ENCODE measurements at regions not wholly inside any gene's neighbourhood (a gene's known extent, or its start where the extent isn't known, plus 50 kb on each side); places are given as distances from the start of the nearest gene placed in this dataset.

- no peaks in the 10 kb centered on the region for H3K9me3 ChIP-seq (ENCODE audit: control insufficient read depth in 2 of 2, insufficient read depth in 1 of 2, low read length in 1 of 2)
- no peak for DNase-seq (ENCODE audit: low read depth in 6 of 9, low spot score in 9 of 9)
- peaks cover 3 to 7% of the 10 kb centered on the region in 2 donors for H3K4me1 ChIP-seq (ENCODE audit: control insufficient read depth in 2 of 2, insufficient read depth in 2 of 2, low read length in 2 of 2)
- H3K36me3 ChIP-seq (ENCODE audit: control insufficient read depth in 2 of 2, insufficient read depth in 2 of 2, low read length in 1 of 2) = no peaks in the 10 kb centered on the region
- no peak overlapping the region for H3K27ac ChIP-seq (ENCODE audit: low read depth in 1 of 2, low read length in 1 of 2)
- 88% methylated on average over 11 of the region's 11 CpGs for WGBS
- H3K4me3 ChIP-seq (ENCODE audit: low read length in 2 of 2) = no peak overlapping the region
- H3K27me3 ChIP-seq (ENCODE audit: control insufficient read depth in 2 of 2, insufficient read depth in 1 of 2, low read length in 1 of 2) = no peaks in the 10 kb centered on the region
Measured at GRCh38 chr5:36444582-36445418, 143.1 kb upstream of the RANBP3L start.

DNA sequence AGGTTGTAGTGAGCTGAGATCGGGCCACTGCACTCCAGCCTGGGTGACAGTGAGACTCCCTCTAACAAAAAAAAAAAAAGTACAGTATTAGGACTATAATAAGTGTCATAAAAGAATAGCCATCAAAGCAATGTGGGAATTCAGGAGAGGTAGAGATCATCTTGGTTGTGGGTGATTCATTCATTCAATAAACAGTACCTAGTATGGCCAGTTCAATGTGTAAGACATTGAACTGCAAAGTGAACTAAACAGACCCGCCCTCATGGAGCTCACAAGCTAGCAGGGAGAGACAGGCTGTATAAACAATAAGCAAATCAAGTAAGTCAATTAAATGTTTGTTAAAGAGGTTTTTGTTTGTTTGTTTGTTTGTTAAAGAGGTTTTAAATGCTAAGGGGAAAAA, 146.1 kb upstream of the RANBP3L start:
- Histone ChIP-seq H3K36me3 (ENCODE audit: control insufficient read depth in 2 of 2, insufficient read depth in 2 of 2, low read length in 1 of 2) (no peaks in the 10 kb centered on the region), H3K4me1 (ENCODE audit: control insufficient read depth in 2 of 2, insufficient read depth in 2 of 2, low read length in 2 of 2) (peaks cover 0 to 2% of the 10 kb centered on the region in 2 donors), H3K27me3 (ENCODE audit: control insufficient read depth in 2 of 2, insufficient read depth in 1 of 2, low read length in 1 of 2) (no peaks in the 10 kb centered on the region), H3K9me3 (ENCODE audit: control insufficient read depth in 2 of 2, insufficient read depth in 1 of 2, low read length in 1 of 2) (no peaks in the 10 kb centered on the region), H3K4me3 (ENCODE audit: low read length in 2 of 2) (no peak overlapping the region), H3K27ac (ENCODE audit: low read depth in 1 of 2, low read length in 1 of 2) (no peak overlapping the region)
- WGBS = 97% methylated on average over 2 of the region's 2 CpGs
- DNase-seq (ENCODE audit: low read depth in 6 of 9, low spot score in 9 of 9) = no peak

DNA sequence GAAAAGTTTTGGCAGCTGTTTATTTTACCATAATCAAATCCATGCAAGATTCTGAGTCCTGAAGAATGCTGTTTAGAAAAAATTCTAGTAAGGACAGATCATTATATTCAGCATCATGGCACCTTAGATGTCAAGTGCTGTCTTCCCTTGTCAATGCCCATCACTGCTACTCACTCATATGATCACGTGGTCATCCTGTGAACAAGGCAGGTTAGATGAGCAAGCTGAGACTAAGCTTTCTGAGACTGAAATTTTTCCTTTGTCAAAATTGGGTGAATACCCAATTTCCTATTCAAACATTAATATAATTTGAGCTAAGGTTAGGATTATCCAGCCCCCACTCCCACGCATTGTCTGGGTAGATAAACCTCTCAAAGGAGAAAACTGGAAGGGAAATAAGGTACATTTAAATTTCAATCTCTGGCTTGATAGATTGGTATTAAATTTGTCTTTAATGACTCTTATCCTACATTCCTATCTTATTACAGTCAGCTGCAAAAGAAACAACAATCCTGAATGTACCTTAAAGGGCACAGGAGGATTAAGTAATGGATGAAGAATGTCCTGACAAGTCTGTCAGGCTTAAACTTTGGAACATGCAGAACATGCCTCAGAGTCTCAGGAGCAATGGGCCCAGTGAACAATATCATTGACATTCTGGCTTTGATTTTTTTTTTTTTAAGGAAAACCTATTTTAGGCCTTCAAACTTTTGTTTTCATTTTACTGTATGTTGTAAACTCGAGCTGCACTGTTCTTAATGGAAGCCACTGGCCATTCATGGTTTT, 148.7 kb upstream of the RANBP3L start:
- Histone ChIP-seq H3K27ac (ENCODE audit: low read depth in 1 of 2, low read length in 1 of 2) (no peak overlapping the region), H3K4me3 (ENCODE audit: low read length in 2 of 2) (no peak overlapping the region), H3K9me3 (ENCODE audit: control insufficient read depth in 2 of 2, insufficient read depth in 1 of 2, low read length in 1 of 2) (no peaks in the 10 kb centered on the region), H3K27me3 (ENCODE audit: control insufficient read depth in 2 of 2, insufficient read depth in 1 of 2, low read length in 1 of 2) (no peaks in the 10 kb centered on the region), H3K4me1 (ENCODE audit: control insufficient read depth in 2 of 2, insufficient read depth in 2 of 2, low read length in 2 of 2) (no peaks in the 10 kb centered on the region), H3K36me3 (ENCODE audit: control insufficient read depth in 2 of 2, insufficient read depth in 2 of 2, low read length in 1 of 2) (no peaks in the 10 kb centered on the region)
- WGBS = 90% methylated on average over 3 of the region's 3 CpGs
- DNase-seq (ENCODE audit: low read depth in 6 of 9, low spot score in 9 of 9) = no peak

DNA sequence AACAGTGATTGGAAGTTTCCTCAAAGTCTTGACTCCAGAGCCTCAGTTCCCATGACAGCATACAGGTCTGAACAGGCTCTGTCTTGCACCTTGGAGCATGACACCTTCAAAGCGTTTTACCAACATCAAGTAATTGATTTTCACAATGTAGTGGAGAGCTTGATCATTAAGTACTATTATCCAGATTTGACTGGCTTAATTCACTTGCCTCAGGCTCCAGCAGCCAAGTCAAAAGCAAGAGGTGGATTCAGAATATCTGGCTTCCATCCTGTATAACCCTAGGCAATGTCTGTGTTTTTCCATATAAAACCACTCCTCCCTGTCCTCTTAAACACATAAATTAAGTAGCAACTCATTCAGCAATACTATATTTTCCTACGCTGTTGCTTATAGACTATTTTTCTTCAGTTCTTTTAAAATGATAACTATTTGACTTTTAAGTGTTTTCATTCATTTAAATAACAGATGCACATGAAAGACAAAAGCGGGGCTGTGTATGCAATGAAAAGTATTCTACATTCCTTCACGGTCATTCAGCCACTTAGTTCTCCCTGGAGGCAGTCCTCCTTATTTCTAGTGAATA, 150.8 kb upstream of the RANBP3L start:
- Histone ChIP-seq H3K4me3 (ENCODE audit: low read length in 2 of 2) (no peak overlapping the region), H3K36me3 (ENCODE audit: control insufficient read depth in 2 of 2, insufficient read depth in 2 of 2, low read length in 1 of 2) (no peaks in the 10 kb centered on the region), H3K4me1 (ENCODE audit: control insufficient read depth in 2 of 2, insufficient read depth in 2 of 2, low read length in 2 of 2) (no peaks in the 10 kb centered on the region), H3K9me3 (ENCODE audit: control insufficient read depth in 2 of 2, insufficient read depth in 1 of 2, low read length in 1 of 2) (no peaks in the 10 kb centered on the region), H3K27me3 (ENCODE audit: control insufficient read depth in 2 of 2, insufficient read depth in 1 of 2, low read length in 1 of 2) (no peaks in the 10 kb centered on the region), H3K27ac (ENCODE audit: low read depth in 1 of 2, low read length in 1 of 2) (no peak overlapping the region)
- WGBS = 95% methylated on average over 4 of the region's 4 CpGs
- no peak for DNase-seq (ENCODE audit: low read depth in 6 of 9, low spot score in 9 of 9)

- peaks cover 2 to 3% of the 10 kb centered on the region in 2 donors for H3K4me1 ChIP-seq (ENCODE audit: control insufficient read depth in 2 of 2, insufficient read depth in 2 of 2, low read length in 2 of 2)
- DNase-seq (ENCODE audit: low read depth in 6 of 9, low spot score in 9 of 9) = no peak
- 95% methylated on average over 3 of the region's 3 CpGs for WGBS
- no peaks in the 10 kb centered on the region for H3K36me3 ChIP-seq (ENCODE audit: control insufficient read depth in 2 of 2, insufficient read depth in 2 of 2, low read length in 1 of 2)
- no peak overlapping the region for H3K27ac ChIP-seq (ENCODE audit: low read depth in 1 of 2, low read length in 1 of 2)
- no peaks in the 10 kb centered on the region for H3K9me3 ChIP-seq (ENCODE audit: control insufficient read depth in 2 of 2, insufficient read depth in 1 of 2, low read length in 1 of 2)
- H3K27me3 ChIP-seq (ENCODE audit: control insufficient read depth in 2 of 2, insufficient read depth in 1 of 2, low read length in 1 of 2) = no peaks in the 10 kb centered on the region
- H3K4me3 ChIP-seq (ENCODE audit: low read length in 2 of 2) = no peak overlapping the region
Measured at GRCh38 chr5:36457511-36458270, 148.7 kb upstream of the SLC1A3 start.

DNA sequence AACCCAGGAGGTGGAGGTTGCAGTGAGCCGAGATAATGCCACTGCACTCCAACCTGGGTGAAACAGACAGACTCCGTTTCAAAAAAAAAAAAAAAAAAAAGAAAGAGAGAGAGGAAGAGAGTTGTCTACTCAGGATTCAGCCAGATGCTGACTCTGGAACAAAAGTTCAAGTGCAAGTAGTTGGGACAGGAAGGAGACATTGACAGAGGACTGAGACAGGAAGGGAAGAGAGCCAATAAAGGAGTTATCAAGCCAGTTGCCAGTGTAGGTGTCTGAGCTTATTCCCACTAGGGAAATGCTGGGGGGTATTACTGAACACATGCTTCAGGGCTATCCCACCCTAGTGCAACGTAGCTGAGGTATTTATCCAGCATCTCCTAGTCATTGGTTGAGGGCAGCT, 147.7 kb upstream of the SLC1A3 start:
- Histone ChIP-seq H3K27me3 (ENCODE audit: control insufficient read depth in 2 of 2, insufficient read depth in 1 of 2, low read length in 1 of 2) (no peaks in the 10 kb centered on the region), H3K27ac (ENCODE audit: low read depth in 1 of 2, low read length in 1 of 2) (no peak overlapping the region), H3K4me1 (ENCODE audit: control insufficient read depth in 2 of 2, insufficient read depth in 2 of 2, low read length in 2 of 2) (peaks cover 3 to 5% of the 10 kb centered on the region in 2 donors), H3K4me3 (ENCODE audit: low read length in 2 of 2) (no peak overlapping the region), H3K9me3 (ENCODE audit: control insufficient read depth in 2 of 2, insufficient read depth in 1 of 2, low read length in 1 of 2) (no peaks in the 10 kb centered on the region), H3K36me3 (ENCODE audit: control insufficient read depth in 2 of 2, insufficient read depth in 2 of 2, low read length in 1 of 2) (no peaks in the 10 kb centered on the region)
- DNase-seq (ENCODE audit: low read depth in 6 of 9, low spot score in 9 of 9) = no peak
- WGBS = 79% methylated on average over 3 of the region's 3 CpGs

- Histone ChIP-seq H3K27ac (ENCODE audit: low read depth in 1 of 2, low read length in 1 of 2) (no peak overlapping the region), H3K4me3 (ENCODE audit: low read length in 2 of 2) (no peak overlapping the region), H3K27me3 (ENCODE audit: control insufficient read depth in 2 of 2, insufficient read depth in 1 of 2, low read length in 1 of 2) (no peaks in the 10 kb centered on the region), H3K36me3 (ENCODE audit: control insufficient read depth in 2 of 2, insufficient read depth in 2 of 2, low read length in 1 of 2) (no peaks in the 10 kb centered on the region), H3K4me1 (ENCODE audit: control insufficient read depth in 2 of 2, insufficient read depth in 2 of 2, low read length in 2 of 2) (peaks cover 3 to 5% of the 10 kb centered on the region in 2 donors), H3K9me3 (ENCODE audit: control insufficient read depth in 2 of 2, insufficient read depth in 1 of 2, low read length in 1 of 2) (no peaks in the 10 kb centered on the region)
- no peak for DNase-seq (ENCODE audit: low read depth in 6 of 9, low spot score in 9 of 9)
- 76% methylated on average over 5 of the region's 5 CpGs for WGBS
Measured at GRCh38 chr5:36459176-36460135, 146.9 kb upstream of the SLC1A3 start.

All from thymus (tissue), 11 donors.